H1 (cell line): ENCODE measurements at regions not wholly inside any gene's neighbourhood (a gene's known extent, or its start where the extent isn't known, plus 50 kb on each side); places are given as distances from the start of the nearest gene placed in this dataset.

ENCODE experiments used
- CHD2 ChIP-seq: IDR thresholded peaks from 2 replicates; pipeline ENCODE4 v1.6.1; 2012; ENCODE audit warnings: low read length, improper control_type of control experiment
- EGR1 ChIP-seq: IDR thresholded peaks from 2 replicates; pipeline ENCODE4 v1.6.1; 2011; ENCODE audit warnings: low read depth, low read length, borderline replicate concordance
- KDM1A ChIP-seq: fragments of 200-600, 300-600 bp; sonication (generic); IDR thresholded peaks from 2 replicates; pipeline ENCODE4 v1.7.1; 2016; ENCODE audit warnings: mild to moderate bottlenecking, low read length, borderline replicate concordance
- POLR2AphosphoS5 ChIP-seq: IDR thresholded peaks from 2 replicates; pipeline ENCODE4 v1.6.1; 2011; ENCODE audit warnings: low read depth, low read length
- SP2 ChIP-seq: IDR thresholded peaks from 2 replicates; pipeline ENCODE4 v1.6.1; 2012; ENCODE audit warnings: mild to moderate bottlenecking, low read length, inconsistent platforms
- TF ChIP-seq, protein P1 (sequence below), 3 experiments: IDR thresholded peaks; 1 replicate in 2 of 3; 2 replicates in 1 of 3; pipeline versions ENCODE4 v1.5.1 to v1.6.1; 2011; ENCODE audit warnings: low read length in 3 of 3, mild to moderate bottlenecking in 3 of 3, inconsistent platforms in 2 of 3, low read depth in 1 of 3, moderate library complexity in 1 of 3; ENCODE audit not compliant: insufficient read depth in 1 of 3; ENCODE audit errors: control extremely low read depth in 1 of 3

GRCh38 chr16:62907562-62907961 is 871.3 kb upstream of the CDH8 start (continued):
- TF ChIP-seq, protein P1, sequence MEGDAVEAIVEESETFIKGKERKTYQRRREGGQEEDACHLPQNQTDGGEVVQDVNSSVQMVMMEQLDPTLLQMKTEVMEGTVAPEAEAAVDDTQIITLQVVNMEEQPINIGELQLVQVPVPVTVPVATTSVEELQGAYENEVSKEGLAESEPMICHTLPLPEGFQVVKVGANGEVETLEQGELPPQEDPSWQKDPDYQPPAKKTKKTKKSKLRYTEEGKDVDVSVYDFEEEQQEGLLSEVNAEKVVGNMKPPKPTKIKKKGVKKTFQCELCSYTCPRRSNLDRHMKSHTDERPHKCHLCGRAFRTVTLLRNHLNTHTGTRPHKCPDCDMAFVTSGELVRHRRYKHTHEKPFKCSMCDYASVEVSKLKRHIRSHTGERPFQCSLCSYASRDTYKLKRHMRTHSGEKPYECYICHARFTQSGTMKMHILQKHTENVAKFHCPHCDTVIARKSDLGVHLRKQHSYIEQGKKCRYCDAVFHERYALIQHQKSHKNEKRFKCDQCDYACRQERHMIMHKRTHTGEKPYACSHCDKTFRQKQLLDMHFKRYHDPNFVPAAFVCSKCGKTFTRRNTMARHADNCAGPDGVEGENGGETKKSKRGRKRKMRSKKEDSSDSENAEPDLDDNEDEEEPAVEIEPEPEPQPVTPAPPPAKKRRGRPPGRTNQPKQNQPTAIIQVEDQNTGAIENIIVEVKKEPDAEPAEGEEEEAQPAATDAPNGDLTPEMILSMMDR (IDR thresholded peaks at IDR 0.05; ENCODE audit: control extremely low read depth in 1 of 3, insufficient read depth in 1 of 3, low read depth in 1 of 3, low read length in 3 of 3) = no peak
- no peak for TF ChIP-seq EGR1
- no peak for TF ChIP-seq POLR2AphosphoS5
- no peak for TF ChIP-seq SP2
- no peak for TF ChIP-seq CHD2
- no peak for TF ChIP-seq KDM1A
- TF ChIP-seq, all 59 proteins: peak for 0
